WERI-Rb-1 (cell line): ENCODE measurements at regions not wholly inside any gene's neighbourhood (a gene's known extent, or its start where the extent isn't known, plus 50 kb on each side); places are given as distances from the start of the nearest gene placed in this dataset.

Experiments
- DNase-seq: peaks from one replicate; pipeline ENCODE4 v3.0.0-alpha.2; 2020
- H3K27ac ChIP-seq: fragments of 250-450 bp; sonication (Bioruptor Pico); 2 replicates; pipeline ENCODE4 v1.5.1; 2020; ENCODE audit warnings: mild to moderate bottlenecking, moderate library complexity
- H3K27me3 ChIP-seq: fragments of 250-450 bp; sonication (Bioruptor Pico); 2 replicates; pipeline ENCODE4 v1.5.1; 2021; ENCODE audit warnings: mild to moderate bottlenecking, low read depth, moderate library complexity; ENCODE audit not compliant: insufficient read depth, severe bottlenecking
- H3K36me3 ChIP-seq: fragments of 250-450 bp; sonication (Bioruptor Pico); 2 replicates; pipeline ENCODE4 v1.5.1; 2020; ENCODE audit warnings: mild to moderate bottlenecking, moderate library complexity
- H3K4me3 ChIP-seq: 2 replicates; pipeline ENCODE4 v1.5.1; 2011; ENCODE audit warnings: low read depth, mild to moderate bottlenecking, control low read depth, low read length
- H3K9me3 ChIP-seq: fragments of 250-450 bp; sonication (Bioruptor Pico); 2 replicates; pipeline ENCODE4 v1.5.1; 2021; ENCODE audit warnings: mild to moderate bottlenecking, moderate library complexity; ENCODE audit not compliant: severe bottlenecking
- TF ChIP-seq, protein P1 (sequence below): IDR thresholded peaks from 2 replicates; pipeline ENCODE4 v1.5.1; 2011; ENCODE audit warnings: low read depth, mild to moderate bottlenecking, control low read depth, inconsistent platforms, low read length

GRCh38 chr11:109814824-109815223, 278.4 kb upstream of the ZC3H12C start:
- H3K27me3 ChIP-seq: no peaks in the 10 kb centered on the region
- no peaks in the 10 kb centered on the region for H3K36me3 ChIP-seq
- H3K27ac ChIP-seq: no peak overlapping the region
- TF ChIP-seq, protein P1, sequence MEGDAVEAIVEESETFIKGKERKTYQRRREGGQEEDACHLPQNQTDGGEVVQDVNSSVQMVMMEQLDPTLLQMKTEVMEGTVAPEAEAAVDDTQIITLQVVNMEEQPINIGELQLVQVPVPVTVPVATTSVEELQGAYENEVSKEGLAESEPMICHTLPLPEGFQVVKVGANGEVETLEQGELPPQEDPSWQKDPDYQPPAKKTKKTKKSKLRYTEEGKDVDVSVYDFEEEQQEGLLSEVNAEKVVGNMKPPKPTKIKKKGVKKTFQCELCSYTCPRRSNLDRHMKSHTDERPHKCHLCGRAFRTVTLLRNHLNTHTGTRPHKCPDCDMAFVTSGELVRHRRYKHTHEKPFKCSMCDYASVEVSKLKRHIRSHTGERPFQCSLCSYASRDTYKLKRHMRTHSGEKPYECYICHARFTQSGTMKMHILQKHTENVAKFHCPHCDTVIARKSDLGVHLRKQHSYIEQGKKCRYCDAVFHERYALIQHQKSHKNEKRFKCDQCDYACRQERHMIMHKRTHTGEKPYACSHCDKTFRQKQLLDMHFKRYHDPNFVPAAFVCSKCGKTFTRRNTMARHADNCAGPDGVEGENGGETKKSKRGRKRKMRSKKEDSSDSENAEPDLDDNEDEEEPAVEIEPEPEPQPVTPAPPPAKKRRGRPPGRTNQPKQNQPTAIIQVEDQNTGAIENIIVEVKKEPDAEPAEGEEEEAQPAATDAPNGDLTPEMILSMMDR: no peak
- H3K4me3 ChIP-seq: no peak overlapping the region
- no peak for DNase-seq
- no peaks in the 10 kb centered on the region for H3K9me3 ChIP-seq

DNA sequence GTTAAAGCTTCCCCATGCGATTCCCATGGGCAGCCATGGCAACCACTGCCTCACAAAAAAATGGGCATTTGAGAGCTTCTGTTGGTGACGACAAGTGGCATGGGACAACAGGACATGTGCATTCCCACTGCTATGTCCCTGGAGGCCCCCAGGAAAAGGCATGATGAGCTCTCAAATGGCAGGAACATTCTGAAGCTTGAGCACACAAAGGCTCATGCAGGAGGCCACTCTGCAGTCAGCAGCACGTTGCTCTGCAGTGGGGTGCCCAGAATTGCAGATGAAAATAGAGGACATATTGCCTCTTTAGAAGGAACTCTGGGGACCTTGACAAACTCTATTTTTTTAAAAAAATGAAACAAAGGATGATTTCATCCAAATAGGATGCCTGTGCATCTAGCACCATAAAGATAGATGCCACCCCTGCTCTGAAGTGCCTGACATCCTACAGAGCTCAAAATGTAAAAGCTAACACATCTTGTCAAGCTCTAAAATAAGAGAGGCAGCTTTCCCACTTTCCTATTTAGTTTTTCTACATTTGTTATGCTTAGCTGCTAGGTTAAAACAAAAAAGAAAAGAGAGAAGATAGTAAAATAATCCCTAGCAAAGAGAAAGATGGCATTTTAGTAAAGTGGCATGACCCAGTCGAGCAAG, 277.6 kb upstream of the ZC3H12C start:
- Histone ChIP-seq H3K9me3 (no peaks in the 10 kb centered on the region), H3K27me3 (no peaks in the 10 kb centered on the region), H3K36me3 (no peaks in the 10 kb centered on the region), H3K4me3 (no peak overlapping the region), H3K27ac (no peak overlapping the region)
- TF ChIP-seq, protein P1: no peak
- no peak for DNase-seq

DNA sequence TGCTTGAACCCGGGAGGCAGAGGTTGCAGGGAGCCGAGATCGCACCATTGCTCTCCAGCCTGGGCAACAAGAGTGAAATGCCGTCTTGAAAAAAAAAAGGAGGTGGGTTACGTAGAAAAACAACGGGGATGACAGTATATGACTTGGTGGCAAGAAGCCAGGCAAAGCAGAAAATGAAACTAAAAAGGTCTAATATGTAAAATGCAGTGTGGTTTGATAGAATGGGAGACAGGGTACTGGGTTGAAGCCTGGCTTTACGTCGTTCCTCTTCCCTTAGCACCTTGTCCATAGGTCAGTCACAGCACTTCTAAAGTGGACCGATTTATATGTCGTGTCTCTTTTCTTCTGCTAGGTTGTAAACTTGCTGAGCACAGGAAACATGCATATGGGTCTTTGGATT, 274.9 kb upstream of the ZC3H12C start:
- no peak overlapping the region for H3K4me3 ChIP-seq
- no peaks in the 10 kb centered on the region for H3K9me3 ChIP-seq
- no peaks in the 10 kb centered on the region for H3K27me3 ChIP-seq
- H3K36me3 ChIP-seq: no peaks in the 10 kb centered on the region
- H3K27ac ChIP-seq: no peak overlapping the region
- no peak for DNase-seq
- TF ChIP-seq, protein P1: no peak

DNA sequence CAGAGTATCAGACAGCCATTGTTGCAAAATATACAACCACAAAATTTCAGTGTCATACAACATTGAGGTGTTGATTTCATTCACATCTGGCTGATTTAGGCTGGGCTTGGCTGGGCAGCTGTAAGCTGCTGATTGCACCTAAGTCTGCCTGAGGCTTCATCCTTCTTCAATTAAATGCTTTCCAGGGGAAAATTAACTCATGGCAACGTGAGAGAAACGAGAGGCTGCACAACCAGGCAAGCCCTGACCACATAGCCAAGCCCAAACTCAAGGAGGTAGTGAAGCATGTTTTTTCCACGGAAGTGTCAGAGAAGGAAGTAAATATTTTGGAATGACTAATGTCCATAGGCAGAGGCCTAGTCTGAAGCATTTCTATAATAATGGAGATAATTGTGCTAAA, 273.8 kb upstream of the ZC3H12C start:
- TF ChIP-seq, protein P1: no peak
- DNase-seq: no peak
- H3K36me3 ChIP-seq: no peaks in the 10 kb centered on the region
- H3K27ac ChIP-seq: no peak overlapping the region
- no peak overlapping the region for H3K4me3 ChIP-seq
- no peaks in the 10 kb centered on the region for H3K9me3 ChIP-seq
- no peaks in the 10 kb centered on the region for H3K27me3 ChIP-seq

DNA sequence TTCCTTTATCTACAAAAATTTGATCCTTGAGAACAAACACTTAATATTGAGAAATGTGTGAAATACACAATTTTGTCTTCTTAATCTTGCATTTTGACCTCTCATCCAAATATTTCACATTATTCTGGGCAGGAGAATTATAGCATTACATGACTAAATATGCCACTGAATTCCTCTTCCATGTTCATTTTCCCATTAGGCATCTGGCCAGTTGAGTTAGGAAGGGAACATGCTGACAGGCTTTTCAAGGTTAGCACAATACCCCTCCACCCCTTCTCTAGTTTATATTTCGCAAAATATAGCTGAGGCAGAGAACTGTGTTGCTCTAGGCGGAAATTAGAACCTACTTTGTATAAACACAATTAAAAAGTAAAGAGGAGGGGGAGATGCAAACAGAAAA, 271.7 kb upstream of the ZC3H12C start:
- TF ChIP-seq, protein P1: no peak
- Histone ChIP-seq H3K36me3 (no peaks in the 10 kb centered on the region), H3K9me3 (no peaks in the 10 kb centered on the region), H3K27me3 (no peaks in the 10 kb centered on the region), H3K27ac (no peak overlapping the region), H3K4me3 (no peak overlapping the region)
- no peak for DNase-seq
